GM12865 (cell line): ENCODE measurements at regions not wholly inside any gene's neighbourhood (a gene's known extent, or its start where the extent isn't known, plus 50 kb on each side); places are given as distances from the start of the nearest gene placed in this dataset.

Experiments used
- DNase-seq: peaks from one replicate; pipeline ENCODE4 v3.0.0; 2010; ENCODE audit warnings: low read depth
- H3K4me3 ChIP-seq: 2 replicates; pipeline ENCODE4 v1.5.1; 2011; ENCODE audit warnings: mild to moderate bottlenecking, low read depth, low read length, control low read depth
- CTCF ChIP-seq: IDR thresholded peaks from 2 replicates; pipeline ENCODE4 v1.5.1; 2011; ENCODE audit warnings: low read length, control low read depth, low read depth, inconsistent platforms; ENCODE audit not compliant: insufficient read depth; ENCODE audit errors: missing control alignments

- TF ChIP-seq CTCF, result no peak
- no peak for DNase-seq
Observed at GRCh38 chr4:177087060-177087459, 222.6 kb upstream of the NEIL3 start.

DNA sequence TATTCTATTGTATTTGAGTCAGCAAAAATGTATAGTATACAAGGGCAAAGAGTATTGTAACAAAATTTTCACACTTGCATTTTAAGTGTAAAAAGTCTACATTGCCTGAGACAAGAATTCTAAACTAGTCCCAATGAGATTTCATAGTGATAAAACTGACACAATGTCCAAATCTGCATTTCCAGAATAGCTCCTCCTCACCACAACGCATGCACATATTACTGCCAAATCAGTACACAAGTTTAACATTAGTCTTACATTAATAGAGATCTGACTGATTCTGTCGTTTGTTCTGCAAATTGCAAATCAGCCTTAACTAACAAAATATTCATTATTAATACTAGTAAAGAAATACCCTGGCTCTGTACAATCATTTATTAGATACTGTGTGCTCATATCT, 222.2 kb upstream of the NEIL3 start:
- no peak for TF ChIP-seq CTCF

More at GRCh38 chr4:177087060-177087459, 222.6 kb upstream of the NEIL3 start:
- no peak overlapping the region for H3K4me3 ChIP-seq

GRCh38 chr4:177091515-177091914, 218.2 kb upstream of the NEIL3 start:
- H3K4me3 ChIP-seq, result no peak overlapping the region
- no peak for TF ChIP-seq CTCF
- DNase-seq, result no peak

More for the DNA sequence above, 222.2 kb upstream of the NEIL3 start:
- DNase-seq, result no peak
- H3K4me3 ChIP-seq, result no peak overlapping the region

GRCh38 chr4:177092807-177093206, 216.9 kb upstream of the NEIL3 start:
- DNase-seq, result no peak
- H3K4me3 ChIP-seq, result no peak overlapping the region
- TF ChIP-seq CTCF, result no peak

DNA sequence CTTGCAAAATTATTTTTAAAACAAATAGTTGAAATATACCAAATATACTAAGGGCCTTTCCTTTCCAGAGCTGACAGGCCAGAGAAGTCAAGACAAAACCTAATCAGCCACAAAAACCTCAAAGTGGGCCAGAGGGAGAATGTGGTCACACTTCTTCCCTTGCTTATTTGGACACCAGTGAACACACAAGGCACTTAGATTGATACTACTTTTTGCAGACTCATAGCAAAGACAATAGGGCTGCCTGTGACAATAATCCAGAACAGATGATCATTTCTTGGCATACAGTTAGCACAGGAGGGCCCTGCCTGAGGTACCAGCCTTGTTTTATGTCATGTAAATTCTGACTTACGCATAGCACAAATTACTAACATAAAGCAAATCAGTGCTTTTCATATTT, 215.7 kb upstream of the NEIL3 start:
- TF ChIP-seq CTCF, result no peak
- H3K4me3 ChIP-seq, result no peak overlapping the region
- DNase-seq, result no peak

DNA sequence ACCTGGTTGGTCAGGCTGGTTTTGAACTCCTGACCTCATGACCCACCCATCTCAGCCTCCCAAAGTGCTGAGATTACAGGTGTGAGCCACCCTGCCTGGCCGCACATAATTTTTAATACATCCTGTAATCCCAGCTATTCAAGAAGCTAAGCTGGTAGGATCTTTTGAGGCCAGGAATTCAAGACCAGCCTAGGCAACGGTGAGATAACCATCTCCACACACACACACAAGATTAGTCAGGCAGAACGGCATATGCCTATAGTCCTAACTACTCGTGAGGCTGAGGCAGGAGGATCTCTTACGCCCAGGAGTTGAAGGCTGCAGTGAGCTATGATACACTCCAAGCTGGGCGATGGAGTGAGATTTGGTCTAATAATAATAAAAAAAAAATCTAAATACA, 212.4 kb upstream of the NEIL3 start:
- no peak for TF ChIP-seq CTCF
- no peak for DNase-seq
- no peak overlapping the region for H3K4me3 ChIP-seq

- no peak for TF ChIP-seq CTCF
- no peak overlapping the region for H3K4me3 ChIP-seq
- no peak for DNase-seq
Observed at GRCh38 chr4:177099211-177099610, 210.5 kb upstream of the NEIL3 start.
